Trophoblast cell (in vitro differentiated cells and primary cell): ENCODE measurements at regions not wholly inside any gene's neighbourhood (a gene's known extent, or its start where the extent isn't known, plus 50 kb on each side); places are given as distances from the start of the nearest gene placed in this dataset.

Source experiments
- DNase-seq, 2 donors: peaks; one replicate each; pipeline ENCODE4 v3.0.0-alpha.2; 2016
- H2AFZ ChIP-seq: 2 replicates; pipeline ENCODE4 v1.6.1; 2013; ENCODE audit warnings: low read length, moderate library complexity, mild to moderate bottlenecking; ENCODE audit not compliant: insufficient read depth, poor library complexity
- H2AK5ac ChIP-seq: 2 replicates; pipeline ENCODE4 v1.6.1; 2013; ENCODE audit warnings: mild to moderate bottlenecking, low read length
- H2BK120ac ChIP-seq: 2 replicates; pipeline ENCODE4 v1.6.1; 2013; ENCODE audit warnings: low read length, mild to moderate bottlenecking, moderate library complexity; ENCODE audit not compliant: insufficient read depth, poor library complexity
- H2BK12ac ChIP-seq: 2 replicates; pipeline ENCODE4 v1.6.1; 2013; ENCODE audit warnings: mild to moderate bottlenecking, low read length, moderate library complexity
- H2BK5ac ChIP-seq: 2 replicates; pipeline ENCODE4 v1.6.1; 2013; ENCODE audit warnings: low read length, low read depth, moderate library complexity, mild to moderate bottlenecking; ENCODE audit not compliant: poor library complexity
- H3K14ac ChIP-seq: 2 replicates; pipeline ENCODE4 v1.6.1; 2013; ENCODE audit warnings: mild to moderate bottlenecking, low read length
- H3K18ac ChIP-seq: 2 replicates; pipeline ENCODE4 v1.6.1; 2013; ENCODE audit warnings: mild to moderate bottlenecking, low read length
- H3K23ac ChIP-seq: 2 replicates; pipeline ENCODE4 v1.6.1; 2013; ENCODE audit warnings: low read length
- H3K27ac ChIP-seq: 2 replicates; pipeline ENCODE4 v1.5.1; 2013; ENCODE audit warnings: low read depth, mild to moderate bottlenecking, inconsistent platforms, low read length, moderate library complexity
- H3K27me3 ChIP-seq: 2 replicates; pipeline ENCODE4 v1.6.1; 2013; ENCODE audit warnings: inconsistent platforms, mild to moderate bottlenecking, low read length, moderate library complexity; ENCODE audit not compliant: insufficient read depth
- H3K36me3 ChIP-seq, 2 experiments: 1 replicate in 1 of 2; 2 replicates in 1 of 2; pipeline ENCODE4 v1.6.1; 2013; ENCODE audit warnings: low read length in 2 of 2, mild to moderate bottlenecking in 2 of 2, moderate library complexity in 1 of 2; ENCODE audit not compliant: insufficient read depth in 2 of 2, control insufficient read depth in 1 of 2
- H3K4ac ChIP-seq: 2 replicates; pipeline ENCODE4 v1.6.1; 2013; ENCODE audit warnings: low read depth, mild to moderate bottlenecking, low read length, moderate library complexity
- H3K4me1 ChIP-seq, 2 experiments: 1 replicate in 1 of 2; 2 replicates in 1 of 2; pipeline ENCODE4 v1.6.1; 2013; ENCODE audit warnings: low read length in 2 of 2, mild to moderate bottlenecking in 2 of 2, moderate library complexity in 1 of 2; ENCODE audit not compliant: insufficient read depth in 2 of 2, control insufficient read depth in 1 of 2
- H3K4me2 ChIP-seq: 2 replicates; pipeline ENCODE4 v1.6.1; 2013; ENCODE audit warnings: inconsistent platforms, mild to moderate bottlenecking, low read length, moderate library complexity
- H3K4me3 ChIP-seq: 2 replicates; pipeline ENCODE4 v1.5.1; 2013; ENCODE audit warnings: mild to moderate bottlenecking, low read depth, low read length, inconsistent platforms
- H3K79me1 ChIP-seq: one replicate; pipeline ENCODE4 v1.6.1; 2013; ENCODE audit warnings: low read length
- H3K79me2 ChIP-seq: 2 replicates; pipeline ENCODE4 v1.6.1; 2013; ENCODE audit warnings: low read length, mild to moderate bottlenecking; ENCODE audit not compliant: control insufficient read depth, insufficient read depth, poor library complexity
- H3K9ac ChIP-seq: 2 replicates; pipeline ENCODE4 v1.6.1; 2013; ENCODE audit warnings: mild to moderate bottlenecking, low read length
- H3K9me3 ChIP-seq: 2 replicates; pipeline ENCODE4 v1.6.1; 2013; ENCODE audit warnings: low read depth, mild to moderate bottlenecking, control low read depth, inconsistent platforms, low read length; ENCODE audit not compliant: insufficient read depth
- H4K12ac ChIP-seq: 2 replicates; pipeline ENCODE4 v1.6.1; 2013; ENCODE audit warnings: low read depth, mild to moderate bottlenecking, low read length, moderate library complexity
- H4K8ac ChIP-seq: 2 replicates; pipeline ENCODE4 v1.6.1; 2013; ENCODE audit warnings: low read depth, mild to moderate bottlenecking, low read length, moderate library complexity
- H4K91ac ChIP-seq: one replicate; pipeline ENCODE4 v1.6.1; 2013; ENCODE audit warnings: low read depth, mild to moderate bottlenecking, low read length, moderate library complexity
- WGBS: extraction: QIAGEN DNeasy Blood & Tissue Kit; methylation state at CpG from one replicate; pipeline ENCODE4 v1.1.7; 2013; ENCODE audit warnings: missing lambda C conversion rate; ENCODE audit not compliant: insufficient read length, insufficient coverage; ENCODE audit errors: extremely low coverage; 5-methylcytosine and 5-hydroxymethylcytosine counted together

- Histone ChIP-seq H3K27ac (no peak overlapping the region), H3K14ac (no peak overlapping the region), H3K79me1 (no peaks in the 10 kb centered on the region), H3K27me3 (no peaks in the 10 kb centered on the region), H3K23ac (no peak overlapping the region), H2AK5ac (no peak overlapping the region), H3K9me3 (peaks cover 10% of the 10 kb centered on the region), H3K79me2 (no peaks in the 10 kb centered on the region), H2BK12ac (no peak overlapping the region), H3K9ac (no peak overlapping the region), H3K4me1 (no peaks in the 10 kb centered on the region), H2BK120ac (no peak overlapping the region), H3K36me3 (no peaks in the 10 kb centered on the region), H3K18ac (no peak overlapping the region), H2BK5ac (no peak overlapping the region), H4K12ac (no peak overlapping the region), H3K4me2 (no peak overlapping the region), H2AFZ (no peak overlapping the region), H3K4me3 (no peak overlapping the region), H3K4ac (no peak overlapping the region), H4K8ac (no peak overlapping the region), H4K91ac (no peak overlapping the region)
- no CpG with 5 or more reads among the region's 39 CpGs for WGBS
- no peak for DNase-seq
Measured at GRCh38 chr2:239736358-239737143, 288.6 kb downstream of the NDUFA10 start.

GRCh38 chr2:239735829-239736357, 289.2 kb downstream of the NDUFA10 start:
- no peak overlapping the region for H3K27ac ChIP-seq
- H3K4me3 ChIP-seq, result peak overlapping the region; percentile 0
- no peak overlapping the region for H3K4me2 ChIP-seq
- no peaks in the 10 kb centered on the region for H3K79me1 ChIP-seq
- H3K4me1 ChIP-seq, result no peaks in the 10 kb centered on the region
- no peak overlapping the region for H4K91ac ChIP-seq
- H3K9ac ChIP-seq, result no peak overlapping the region
- no peak overlapping the region for H2BK120ac ChIP-seq
- no CpG with 5 or more reads among the region's 16 CpGs for WGBS
- no peaks in the 10 kb centered on the region for H3K36me3 ChIP-seq
- no peak overlapping the region for H3K18ac ChIP-seq
- no peak for DNase-seq
- H2BK5ac ChIP-seq, result no peak overlapping the region
- no peak overlapping the region for H2AFZ ChIP-seq
- H4K8ac ChIP-seq, result no peak overlapping the region
- no peak overlapping the region for H2AK5ac ChIP-seq
- H3K9me3 ChIP-seq, result peaks cover 10% of the 10 kb centered on the region
- H3K27me3 ChIP-seq, result no peaks in the 10 kb centered on the region
- no peaks in the 10 kb centered on the region for H3K79me2 ChIP-seq
- no peak overlapping the region for H3K14ac ChIP-seq
- H3K23ac ChIP-seq, result no peak overlapping the region
- H3K4ac ChIP-seq, result no peak overlapping the region
- no peak overlapping the region for H2BK12ac ChIP-seq
- no peak overlapping the region for H4K12ac ChIP-seq

GRCh38 chr2:239735131-239735828, 289.9 kb downstream of the NDUFA10 start:
- H2BK12ac ChIP-seq, result no peak overlapping the region

GRCh38 chr2:239734436-239735005, 290.6 kb downstream of the NDUFA10 start:
- Histone ChIP-seq H3K4me1 (no peaks in the 10 kb centered on the region), H2AFZ (no peak overlapping the region), H3K79me1 (no peaks in the 10 kb centered on the region), H3K9ac (no peak overlapping the region), H3K23ac (no peak overlapping the region), H4K12ac (no peak overlapping the region), H3K14ac (no peak overlapping the region), H3K36me3 (no peaks in the 10 kb centered on the region), H3K27ac (no peak overlapping the region), H3K4ac (no peak overlapping the region), H3K4me3 (no peak overlapping the region), H3K79me2 (no peaks in the 10 kb centered on the region), H3K9me3 (peaks cover 7% of the 10 kb centered on the region), H2BK12ac (no peak overlapping the region), H4K91ac (no peak overlapping the region), H3K18ac (no peak overlapping the region), H3K4me2 (no peak overlapping the region), H2AK5ac (no peak overlapping the region), H2BK120ac (no peak overlapping the region), H4K8ac (no peak overlapping the region), H2BK5ac (no peak overlapping the region), H3K27me3 (no peaks in the 10 kb centered on the region)
- no peak for DNase-seq
- WGBS, result no CpG with 5 or more reads among the region's 8 CpGs

More at GRCh38 chr2:239735131-239735828, 289.9 kb downstream of the NDUFA10 start:
- DNase-seq, result no peak
- Histone ChIP-seq H3K36me3 (no peaks in the 10 kb centered on the region), H4K8ac (no peak overlapping the region), H3K79me1 (no peaks in the 10 kb centered on the region), H3K14ac (no peak overlapping the region), H3K9me3 (peaks cover 7% of the 10 kb centered on the region), H3K9ac (no peak overlapping the region), H3K79me2 (no peaks in the 10 kb centered on the region), H3K4me3 (no peak overlapping the region), H3K23ac (no peak overlapping the region), H2AK5ac (no peak overlapping the region), H2AFZ (no peak overlapping the region), H4K91ac (no peak overlapping the region), H3K27ac (no peak overlapping the region), H3K4me2 (no peak overlapping the region), H2BK120ac (no peak overlapping the region), H4K12ac (no peak overlapping the region), H3K27me3 (no peaks in the 10 kb centered on the region), H3K4ac (no peak overlapping the region), H3K18ac (no peak overlapping the region), H2BK5ac (no peak overlapping the region), H3K4me1 (no peaks in the 10 kb centered on the region)
- no CpG with 5 or more reads among the region's 23 CpGs for WGBS
